ENCODE measurements at regions not wholly inside any gene's neighbourhood (a gene's known extent, or its start where the extent isn't known, plus 50 kb on each side); places are given as distances from the start of the nearest gene placed in this dataset.

DNA sequence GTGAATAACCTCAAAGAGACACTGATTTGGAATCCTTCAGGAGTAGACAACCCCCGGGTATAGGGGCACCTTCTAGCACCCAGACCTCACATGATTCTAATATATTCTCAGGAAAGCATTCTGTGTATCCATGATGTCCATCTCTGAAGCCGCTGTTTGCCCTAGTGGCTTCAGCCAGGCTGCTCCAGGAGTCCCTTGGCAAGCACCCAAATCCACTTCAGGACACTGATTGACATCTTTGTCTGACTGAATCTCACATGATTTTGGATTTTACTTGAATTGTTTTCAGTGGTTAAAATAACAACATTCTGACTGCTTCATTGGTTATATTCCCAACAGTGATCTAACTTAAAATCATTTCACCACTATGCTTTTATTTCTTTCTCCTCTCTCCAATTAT is 390.5 kb upstream of the CLEC14A start:
- TF ChIP-seq, protein P1, sequence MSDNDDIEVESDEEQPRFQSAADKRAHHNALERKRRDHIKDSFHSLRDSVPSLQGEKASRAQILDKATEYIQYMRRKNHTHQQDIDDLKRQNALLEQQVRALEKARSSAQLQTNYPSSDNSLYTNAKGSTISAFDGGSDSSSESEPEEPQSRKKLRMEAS (IDR thresholded peaks at IDR 0.05), result no peak
- TF ChIP-seq EZH2 (IDR thresholded peaks at IDR 0.05) (no peak), POLR2AphosphoS5 (IDR thresholded peaks at IDR 0.05; ENCODE audit: low read depth, low read length) (no peak)
- TF ChIP-seq, protein P2, sequence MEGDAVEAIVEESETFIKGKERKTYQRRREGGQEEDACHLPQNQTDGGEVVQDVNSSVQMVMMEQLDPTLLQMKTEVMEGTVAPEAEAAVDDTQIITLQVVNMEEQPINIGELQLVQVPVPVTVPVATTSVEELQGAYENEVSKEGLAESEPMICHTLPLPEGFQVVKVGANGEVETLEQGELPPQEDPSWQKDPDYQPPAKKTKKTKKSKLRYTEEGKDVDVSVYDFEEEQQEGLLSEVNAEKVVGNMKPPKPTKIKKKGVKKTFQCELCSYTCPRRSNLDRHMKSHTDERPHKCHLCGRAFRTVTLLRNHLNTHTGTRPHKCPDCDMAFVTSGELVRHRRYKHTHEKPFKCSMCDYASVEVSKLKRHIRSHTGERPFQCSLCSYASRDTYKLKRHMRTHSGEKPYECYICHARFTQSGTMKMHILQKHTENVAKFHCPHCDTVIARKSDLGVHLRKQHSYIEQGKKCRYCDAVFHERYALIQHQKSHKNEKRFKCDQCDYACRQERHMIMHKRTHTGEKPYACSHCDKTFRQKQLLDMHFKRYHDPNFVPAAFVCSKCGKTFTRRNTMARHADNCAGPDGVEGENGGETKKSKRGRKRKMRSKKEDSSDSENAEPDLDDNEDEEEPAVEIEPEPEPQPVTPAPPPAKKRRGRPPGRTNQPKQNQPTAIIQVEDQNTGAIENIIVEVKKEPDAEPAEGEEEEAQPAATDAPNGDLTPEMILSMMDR (IDR thresholded peaks at IDR 0.05 in 2 of 3, conservative IDR thresholded peaks at IDR 0.05 in 1 of 3; ENCODE audit: borderline replicate concordance in 1 of 3, insufficient read depth in 1 of 3, low read depth in 2 of 3, low read length in 2 of 3), result no peak

All from HCT116 (cell line).